ENCODE measurements at regions not wholly inside any gene's neighbourhood (a gene's known extent, or its start where the extent isn't known, plus 50 kb on each side); places are given as distances from the start of the nearest gene placed in this dataset.

DNA sequence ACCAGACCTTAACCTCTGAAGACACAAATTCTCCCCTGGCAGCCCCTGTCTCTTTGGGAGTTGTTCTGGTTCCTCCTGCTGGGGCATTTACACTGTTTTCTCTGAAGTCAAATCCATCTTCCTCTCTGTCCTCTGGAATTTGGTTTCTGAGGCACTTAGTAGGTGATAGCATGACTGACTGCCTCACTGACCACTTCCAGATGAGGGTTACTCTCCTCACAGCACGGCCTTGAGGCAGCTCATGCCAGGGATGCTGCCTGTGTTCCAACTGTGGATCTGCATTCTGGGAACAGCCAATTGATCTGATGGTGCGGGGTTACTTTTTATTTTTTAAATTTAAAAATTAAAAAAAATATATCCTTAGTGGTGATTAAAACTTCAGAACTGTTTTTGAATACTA lies 140.9 kb upstream of the ROPN1 start:
- Histone ChIP-seq H3K27me3 (ENCODE audit: control insufficient read depth in 2 of 2, insufficient read depth in 2 of 2, low read length in 2 of 2) (no peaks in the 10 kb centered on the region), H3K9me3 (ENCODE audit: control insufficient read depth in 2 of 2, low read length in 2 of 2) (no peaks in the 10 kb centered on the region), H3K4me1 (ENCODE audit: control insufficient read depth in 2 of 2, insufficient read depth in 2 of 2, low read length in 2 of 2) (no peaks in the 10 kb centered on the region), H3K36me3 (ENCODE audit: control insufficient read depth in 2 of 2, insufficient read depth in 2 of 2, low read length in 2 of 2) (no peaks in the 10 kb centered on the region), H3K4me3 (ENCODE audit: low read length in 2 of 2) (no peak overlapping the region), H3K27ac (ENCODE audit: low read depth in 2 of 2, low read length in 2 of 2) (no peak overlapping the region), H3K9ac (ENCODE audit: low read depth in 1 of 2, low read length in 2 of 2) (no peak overlapping the region)

DNA sequence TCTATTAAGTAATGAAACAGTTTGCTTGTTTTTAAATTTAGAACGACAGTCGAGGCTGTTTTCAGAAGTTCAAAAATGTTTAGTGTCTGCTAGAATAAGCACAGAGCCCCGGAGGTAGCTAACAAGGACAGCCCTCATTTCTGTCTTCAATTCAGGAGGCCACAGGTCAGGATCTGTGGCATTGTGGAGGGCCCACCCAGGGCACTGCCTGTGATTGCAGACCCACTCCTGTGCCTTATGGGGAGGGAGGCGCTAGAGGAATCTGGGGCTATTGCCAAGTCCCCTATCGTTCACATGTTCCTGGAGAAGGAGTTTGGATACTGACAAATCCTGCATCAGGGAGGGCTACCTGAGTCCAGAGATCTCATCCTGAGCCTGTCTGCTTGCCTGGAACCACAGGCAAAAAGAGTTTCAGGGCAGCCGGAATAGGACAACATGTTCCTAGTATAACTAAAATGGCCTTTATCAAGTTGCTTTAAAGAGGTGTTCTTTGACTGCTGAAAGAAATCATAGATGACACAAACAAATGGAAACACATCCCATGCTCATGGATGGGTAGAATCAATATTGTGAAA lies 141.5 kb upstream of the ROPN1 start:
- Histone ChIP-seq H3K27me3 (ENCODE audit: control insufficient read depth in 2 of 2, insufficient read depth in 2 of 2, low read length in 2 of 2) (no peaks in the 10 kb centered on the region), H3K9me3 (ENCODE audit: control insufficient read depth in 2 of 2, low read length in 2 of 2) (no peaks in the 10 kb centered on the region), H3K36me3 (ENCODE audit: control insufficient read depth in 2 of 2, insufficient read depth in 2 of 2, low read length in 2 of 2) (no peaks in the 10 kb centered on the region), H3K4me1 (ENCODE audit: control insufficient read depth in 2 of 2, insufficient read depth in 2 of 2, low read length in 2 of 2) (no peaks in the 10 kb centered on the region), H3K9ac (ENCODE audit: low read depth in 1 of 2, low read length in 2 of 2) (no peak overlapping the region), H3K4me3 (ENCODE audit: low read length in 2 of 2) (no peak overlapping the region), H3K27ac (ENCODE audit: low read depth in 2 of 2, low read length in 2 of 2) (no peak overlapping the region)

DNA sequence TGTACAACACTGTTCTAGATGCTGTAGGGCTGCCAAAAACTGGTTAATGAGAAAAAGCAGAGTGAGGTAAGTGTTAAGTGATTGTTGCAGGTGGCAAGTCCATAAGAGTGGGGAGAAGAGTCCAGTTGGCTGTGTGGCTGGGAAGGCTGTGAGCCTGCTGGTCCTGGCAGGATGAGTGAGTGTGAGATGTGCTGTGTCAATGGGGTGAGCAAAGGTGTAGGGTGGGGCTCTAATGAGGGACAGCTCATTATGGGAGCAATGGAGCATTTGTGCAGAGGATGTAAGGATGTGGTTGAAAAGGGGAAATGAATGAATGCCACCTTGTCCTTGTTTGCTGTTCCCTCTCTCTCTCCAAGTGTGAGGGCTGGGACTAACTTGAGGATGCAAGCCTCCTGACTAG lies 145.3 kb upstream of the ROPN1 start:
- no peaks in the 10 kb centered on the region for H3K4me1 ChIP-seq (ENCODE audit: control insufficient read depth in 2 of 2, insufficient read depth in 2 of 2, low read length in 2 of 2)
- H3K9me3 ChIP-seq (ENCODE audit: control insufficient read depth in 2 of 2, low read length in 2 of 2), result no peaks in the 10 kb centered on the region
- H3K9ac ChIP-seq (ENCODE audit: low read depth in 1 of 2, low read length in 2 of 2), result no peak overlapping the region
- no peak overlapping the region for H3K27ac ChIP-seq (ENCODE audit: low read depth in 2 of 2, low read length in 2 of 2)
- no peaks in the 10 kb centered on the region for H3K27me3 ChIP-seq (ENCODE audit: control insufficient read depth in 2 of 2, insufficient read depth in 2 of 2, low read length in 2 of 2)
- no peaks in the 10 kb centered on the region for H3K36me3 ChIP-seq (ENCODE audit: control insufficient read depth in 2 of 2, insufficient read depth in 2 of 2, low read length in 2 of 2)
- H3K4me3 ChIP-seq (ENCODE audit: low read length in 2 of 2), result no peak overlapping the region

DNA sequence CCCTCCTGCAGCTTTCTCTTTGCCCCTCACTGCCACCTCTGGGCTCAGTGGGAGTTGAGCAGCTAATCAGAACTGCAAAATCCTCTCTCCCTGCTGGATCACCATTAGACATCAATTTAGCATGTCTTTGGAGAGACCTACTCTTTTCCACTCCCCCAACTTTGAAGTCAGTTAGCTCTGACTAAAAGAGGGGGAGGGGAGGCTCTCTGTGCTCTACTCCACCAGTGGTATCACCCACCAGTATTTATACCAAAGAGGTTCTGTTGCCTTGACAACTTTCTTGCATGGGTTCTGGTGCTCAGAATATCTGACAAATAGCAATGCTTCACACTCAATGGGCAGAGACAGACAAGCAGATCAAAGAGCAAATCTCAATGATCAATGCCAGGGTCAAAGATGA lies 146.2 kb upstream of the ROPN1 start:
- H3K4me1 ChIP-seq (ENCODE audit: control insufficient read depth in 2 of 2, insufficient read depth in 2 of 2, low read length in 2 of 2), result no peaks in the 10 kb centered on the region
- no peak overlapping the region for H3K27ac ChIP-seq (ENCODE audit: low read depth in 2 of 2, low read length in 2 of 2)
- no peaks in the 10 kb centered on the region for H3K9me3 ChIP-seq (ENCODE audit: control insufficient read depth in 2 of 2, low read length in 2 of 2)
- no peaks in the 10 kb centered on the region for H3K36me3 ChIP-seq (ENCODE audit: control insufficient read depth in 2 of 2, insufficient read depth in 2 of 2, low read length in 2 of 2)
- H3K4me3 ChIP-seq (ENCODE audit: low read length in 2 of 2), result no peak overlapping the region
- no peak overlapping the region for H3K9ac ChIP-seq (ENCODE audit: low read depth in 1 of 2, low read length in 2 of 2)
- H3K27me3 ChIP-seq (ENCODE audit: control insufficient read depth in 2 of 2, insufficient read depth in 2 of 2, low read length in 2 of 2), result no peaks in the 10 kb centered on the region

DNA sequence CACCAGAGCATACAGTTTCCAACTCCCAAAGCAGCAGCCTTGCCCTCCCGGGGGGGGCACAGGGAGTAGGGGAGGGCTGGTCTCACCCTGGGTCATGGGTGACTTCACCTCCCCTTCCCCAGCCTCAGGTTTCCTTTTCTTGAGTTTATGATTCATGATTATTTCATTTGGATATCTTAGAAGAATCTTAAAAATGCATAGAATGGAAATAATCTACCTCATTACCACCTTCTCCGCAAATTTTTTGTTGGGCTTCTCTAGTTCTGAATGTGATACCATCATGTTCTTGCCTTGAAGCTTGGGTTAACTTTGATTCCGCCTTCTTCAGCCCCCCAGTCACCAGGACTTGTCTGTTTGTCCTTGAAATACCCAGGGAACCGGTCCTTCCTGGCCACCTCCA lies 148.8 kb upstream of the ROPN1 start:
- H3K4me3 ChIP-seq (ENCODE audit: low read length in 2 of 2), result no peak overlapping the region
- no peak overlapping the region for H3K27ac ChIP-seq (ENCODE audit: low read depth in 2 of 2, low read length in 2 of 2)
- no peaks in the 10 kb centered on the region for H3K36me3 ChIP-seq (ENCODE audit: control insufficient read depth in 2 of 2, insufficient read depth in 2 of 2, low read length in 2 of 2)
- H3K9me3 ChIP-seq (ENCODE audit: control insufficient read depth in 2 of 2, low read length in 2 of 2), result no peaks in the 10 kb centered on the region
- no peaks in the 10 kb centered on the region for H3K27me3 ChIP-seq (ENCODE audit: control insufficient read depth in 2 of 2, insufficient read depth in 2 of 2, low read length in 2 of 2)
- no peak overlapping the region for H3K9ac ChIP-seq (ENCODE audit: low read depth in 1 of 2, low read length in 2 of 2)
- H3K4me1 ChIP-seq (ENCODE audit: control insufficient read depth in 2 of 2, insufficient read depth in 2 of 2, low read length in 2 of 2), result no peaks in the 10 kb centered on the region

DNA sequence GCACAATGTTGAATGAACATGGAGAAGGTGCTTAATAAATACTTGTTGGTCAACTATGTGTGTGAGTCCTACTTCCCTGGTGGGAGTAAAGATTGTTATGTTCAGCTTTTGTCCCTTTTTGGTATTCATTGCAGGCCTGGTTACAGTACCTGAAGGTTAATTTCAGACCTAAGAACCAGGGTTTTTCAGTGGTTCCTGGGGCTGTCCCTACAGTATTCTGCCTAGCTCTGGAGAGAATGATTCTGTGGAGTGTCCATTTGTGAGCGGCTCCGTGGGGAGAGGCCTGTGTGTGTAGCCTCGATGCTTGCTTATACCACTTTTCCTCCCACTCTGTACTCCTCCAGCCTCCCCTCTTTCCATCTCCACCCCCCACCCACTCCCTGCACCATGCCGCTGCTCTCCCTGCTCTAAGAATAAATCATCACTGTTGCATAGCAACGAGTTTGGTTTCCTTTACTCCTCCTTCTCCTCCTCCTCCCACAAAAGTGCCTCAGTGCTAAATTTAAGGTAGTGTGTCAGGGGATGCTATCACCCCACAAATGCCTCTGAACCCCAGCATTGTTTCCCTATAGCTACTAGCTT lies 150.6 kb upstream of the ROPN1 start:
- Histone ChIP-seq H3K4me3 (ENCODE audit: low read length in 2 of 2) (no peak overlapping the region), H3K27ac (ENCODE audit: low read depth in 2 of 2, low read length in 2 of 2) (no peak overlapping the region), H3K9ac (ENCODE audit: low read depth in 1 of 2, low read length in 2 of 2) (no peak overlapping the region), H3K4me1 (ENCODE audit: control insufficient read depth in 2 of 2, insufficient read depth in 2 of 2, low read length in 2 of 2) (no peaks in the 10 kb centered on the region), H3K27me3 (ENCODE audit: control insufficient read depth in 2 of 2, insufficient read depth in 2 of 2, low read length in 2 of 2) (no peaks in the 10 kb centered on the region), H3K9me3 (ENCODE audit: control insufficient read depth in 2 of 2, low read length in 2 of 2) (no peaks in the 10 kb centered on the region), H3K36me3 (ENCODE audit: control insufficient read depth in 2 of 2, insufficient read depth in 2 of 2, low read length in 2 of 2) (no peaks in the 10 kb centered on the region)

DNA sequence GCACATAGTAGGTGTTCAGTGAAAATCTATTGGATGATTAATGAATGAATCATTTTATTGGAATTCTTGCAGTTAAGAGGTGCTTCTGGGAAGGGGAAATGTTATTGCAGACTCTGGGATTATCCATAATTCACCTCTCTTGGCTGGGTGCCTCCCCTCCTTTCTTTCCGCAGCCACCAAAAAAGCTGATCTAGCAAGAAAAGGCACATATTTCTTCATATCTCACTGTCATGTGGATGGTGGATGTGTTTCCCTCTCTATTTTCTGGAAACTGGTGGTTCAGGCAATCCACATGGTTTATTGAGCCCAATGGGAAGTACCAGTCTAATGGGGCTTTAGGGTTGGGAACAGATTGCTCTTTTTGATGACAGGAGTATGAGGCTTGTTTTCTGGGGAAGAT lies 151.1 kb upstream of the ROPN1 start:
- Histone ChIP-seq H3K27me3 (ENCODE audit: control insufficient read depth in 2 of 2, insufficient read depth in 2 of 2, low read length in 2 of 2) (no peaks in the 10 kb centered on the region), H3K4me1 (ENCODE audit: control insufficient read depth in 2 of 2, insufficient read depth in 2 of 2, low read length in 2 of 2) (no peaks in the 10 kb centered on the region), H3K36me3 (ENCODE audit: control insufficient read depth in 2 of 2, insufficient read depth in 2 of 2, low read length in 2 of 2) (no peaks in the 10 kb centered on the region), H3K27ac (ENCODE audit: low read depth in 2 of 2, low read length in 2 of 2) (no peak overlapping the region), H3K4me3 (ENCODE audit: low read length in 2 of 2) (no peak overlapping the region), H3K9ac (ENCODE audit: low read depth in 1 of 2, low read length in 2 of 2) (no peak overlapping the region), H3K9me3 (ENCODE audit: control insufficient read depth in 2 of 2, low read length in 2 of 2) (no peaks in the 10 kb centered on the region)

DNA sequence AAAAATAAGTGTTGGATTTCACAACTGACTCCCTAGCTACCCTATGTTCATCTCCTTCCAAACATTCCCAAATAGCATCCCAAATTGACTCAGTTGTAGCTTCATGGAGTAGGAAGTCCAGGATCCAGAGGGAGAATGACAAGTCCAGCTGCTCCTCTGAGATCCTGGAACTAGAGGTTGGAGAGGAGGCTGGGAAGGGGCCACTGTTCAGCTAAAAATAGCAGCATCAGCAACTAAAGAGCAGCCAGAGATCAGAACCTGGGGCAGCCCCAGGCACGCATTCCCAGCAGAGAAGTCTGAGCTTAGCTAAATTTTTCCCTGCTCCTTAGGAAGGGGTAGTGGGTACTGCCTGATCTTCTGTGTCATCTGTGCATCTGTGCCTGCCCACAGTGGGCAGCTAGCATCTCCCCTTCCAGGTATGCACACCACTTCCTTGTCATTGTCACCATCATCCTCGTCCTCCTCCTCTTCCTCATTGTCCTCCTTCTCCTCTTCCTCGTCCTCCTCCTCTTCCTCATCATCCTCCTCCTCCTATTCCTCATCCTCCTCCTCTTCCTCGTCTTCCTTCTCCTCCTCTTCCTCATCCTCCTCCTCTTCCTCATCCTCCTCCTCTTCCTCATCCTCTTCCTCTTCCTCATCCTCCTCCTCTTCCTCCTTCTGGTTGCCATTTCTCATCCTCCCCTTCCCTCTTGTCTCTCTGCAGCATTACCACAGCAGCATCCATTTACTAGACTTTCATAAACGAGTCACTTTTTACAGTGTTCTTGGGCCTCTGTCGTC lies 152.3 kb upstream of the ROPN1 start:
- no peaks in the 10 kb centered on the region for H3K9me3 ChIP-seq (ENCODE audit: control insufficient read depth in 2 of 2, low read length in 2 of 2)
- no peak overlapping the region for H3K9ac ChIP-seq (ENCODE audit: low read depth in 1 of 2, low read length in 2 of 2)
- H3K27me3 ChIP-seq (ENCODE audit: control insufficient read depth in 2 of 2, insufficient read depth in 2 of 2, low read length in 2 of 2), result no peaks in the 10 kb centered on the region
- no peaks in the 10 kb centered on the region for H3K4me1 ChIP-seq (ENCODE audit: control insufficient read depth in 2 of 2, insufficient read depth in 2 of 2, low read length in 2 of 2)
- no peak overlapping the region for H3K27ac ChIP-seq (ENCODE audit: low read depth in 2 of 2, low read length in 2 of 2)
- H3K36me3 ChIP-seq (ENCODE audit: control insufficient read depth in 2 of 2, insufficient read depth in 2 of 2, low read length in 2 of 2), result no peaks in the 10 kb centered on the region
- no peak overlapping the region for H3K4me3 ChIP-seq (ENCODE audit: low read length in 2 of 2)

DNA sequence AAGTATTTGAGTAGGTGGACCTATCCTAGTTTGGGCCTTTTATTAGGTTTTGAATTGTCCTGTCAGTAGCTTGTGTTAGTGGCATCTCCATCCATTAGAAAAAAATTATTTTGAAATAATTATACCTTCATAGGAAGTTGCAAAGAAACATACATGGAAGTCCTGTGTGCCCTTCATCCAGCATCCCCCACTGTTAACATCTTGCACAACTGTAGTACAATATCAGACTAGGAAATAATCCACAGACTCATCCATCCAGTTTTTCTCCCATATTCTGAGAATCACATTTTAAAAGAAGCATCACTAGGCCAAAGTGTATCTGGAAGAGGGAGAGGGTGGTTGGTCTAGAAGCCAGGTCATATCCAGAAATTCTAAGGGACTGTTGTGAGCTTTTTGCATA lies 155.5 kb upstream of the ROPN1 start:
- H3K9ac ChIP-seq (ENCODE audit: low read depth in 1 of 2, low read length in 2 of 2), result no peak overlapping the region
- H3K27ac ChIP-seq (ENCODE audit: low read depth in 2 of 2, low read length in 2 of 2), result no peak overlapping the region
- no peaks in the 10 kb centered on the region for H3K27me3 ChIP-seq (ENCODE audit: control insufficient read depth in 2 of 2, insufficient read depth in 2 of 2, low read length in 2 of 2)
- no peaks in the 10 kb centered on the region for H3K36me3 ChIP-seq (ENCODE audit: control insufficient read depth in 2 of 2, insufficient read depth in 2 of 2, low read length in 2 of 2)
- H3K4me3 ChIP-seq (ENCODE audit: low read length in 2 of 2), result no peak overlapping the region
- H3K4me1 ChIP-seq (ENCODE audit: control insufficient read depth in 2 of 2, insufficient read depth in 2 of 2, low read length in 2 of 2), result no peaks in the 10 kb centered on the region
- H3K9me3 ChIP-seq (ENCODE audit: control insufficient read depth in 2 of 2, low read length in 2 of 2), result no peaks in the 10 kb centered on the region

DNA sequence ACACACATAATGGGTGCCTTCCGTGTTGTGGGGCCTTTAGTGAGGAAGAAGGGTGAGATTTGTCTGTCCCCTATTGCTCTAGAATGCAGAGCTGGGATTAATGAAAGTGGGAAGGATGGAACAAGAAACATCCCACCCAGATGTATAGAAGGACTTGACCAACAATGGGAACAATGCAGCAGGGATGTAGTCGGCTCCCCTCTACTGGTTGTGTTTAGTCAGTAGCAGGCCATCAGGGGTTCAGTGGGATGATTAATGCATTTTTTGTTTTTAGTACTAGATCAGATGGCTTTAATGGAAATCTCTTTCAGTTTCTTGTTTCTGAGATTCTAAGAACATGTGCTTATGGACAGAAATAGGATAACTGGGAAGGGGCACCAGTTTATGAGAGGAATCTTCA lies 156.0 kb upstream of the ROPN1 start:
- Histone ChIP-seq H3K9ac (ENCODE audit: low read depth in 1 of 2, low read length in 2 of 2) (no peak overlapping the region), H3K27me3 (ENCODE audit: control insufficient read depth in 2 of 2, insufficient read depth in 2 of 2, low read length in 2 of 2) (no peaks in the 10 kb centered on the region), H3K27ac (ENCODE audit: low read depth in 2 of 2, low read length in 2 of 2) (no peak overlapping the region), H3K36me3 (ENCODE audit: control insufficient read depth in 2 of 2, insufficient read depth in 2 of 2, low read length in 2 of 2) (no peaks in the 10 kb centered on the region), H3K9me3 (ENCODE audit: control insufficient read depth in 2 of 2, low read length in 2 of 2) (no peaks in the 10 kb centered on the region), H3K4me1 (ENCODE audit: control insufficient read depth in 2 of 2, insufficient read depth in 2 of 2, low read length in 2 of 2) (no peaks in the 10 kb centered on the region), H3K4me3 (ENCODE audit: low read length in 2 of 2) (no peak overlapping the region)

Measured in mucosa of rectum (tissue), 2 donors.